ENCODE measurements at regions not wholly inside any gene's neighbourhood (a gene's known extent, or its start where the extent isn't known, plus 50 kb on each side); places are given as distances from the start of the nearest gene placed in this dataset.
"Not testable (repeated sequence)": the region's sequence is repeated elsewhere in the genome, so short reads cannot be mapped to it uniquely, and the experiment has no call there.

- no peak for TF ChIP-seq CTCF (IDR thresholded peaks at IDR 0.05; ENCODE audit: low read depth, low read length)
- in situ Hi-C loops (cut with HindIII; ENCODE audit: low sequenced_read_pairs): no loop called here
- DNase-seq (ENCODE audit: low read depth, low spot score): no peak
- no peak overlapping the region for H3K4me3 ChIP-seq (ENCODE audit: low read depth, low read length)
These were observed 309.2 kb downstream of the ZNF536 start for GRCh38 chr19:30681162-30682100.

- DNase-seq (ENCODE audit: low read depth, low spot score); H3K4me3 ChIP-seq (ENCODE audit: low read depth, low read length); in situ Hi-C loops (cut with HindIII; ENCODE audit: low sequenced_read_pairs): not testable (repeated sequence)
These were observed 308.2 kb downstream of the ZNF536 start for GRCh38 chr19:30680399-30680798.

- TF ChIP-seq CTCF (IDR thresholded peaks at IDR 0.05; ENCODE audit: low read depth, low read length): no peak
- no peak for DNase-seq (ENCODE audit: low read depth, low spot score)
- in situ Hi-C loops (cut with HindIII; ENCODE audit: low sequenced_read_pairs): no loop called here
- no peak overlapping the region for H3K4me3 ChIP-seq (ENCODE audit: low read depth, low read length)
These were observed 307.6 kb downstream of the ZNF536 start for GRCh38 chr19:30679789-30680188.

- in situ Hi-C loops (cut with HindIII; ENCODE audit: low sequenced_read_pairs): no loop called here
- no peak overlapping the region for H3K4me3 ChIP-seq (ENCODE audit: low read depth, low read length)
- no peak for DNase-seq (ENCODE audit: low read depth, low spot score)
- TF ChIP-seq CTCF (IDR thresholded peaks at IDR 0.05; ENCODE audit: low read depth, low read length): no peak
These were observed 307.0 kb downstream of the ZNF536 start for GRCh38 chr19:30679153-30679702.

GRCh38 chr19:30678168-30678567, 306.0 kb downstream of the ZNF536 start:
- DNase-seq (ENCODE audit: low read depth, low spot score): no peak
- no peak overlapping the region for H3K4me3 ChIP-seq (ENCODE audit: low read depth, low read length)
- no peak for TF ChIP-seq CTCF (IDR thresholded peaks at IDR 0.05; ENCODE audit: low read depth, low read length)
- in situ Hi-C loops (cut with HindIII; ENCODE audit: low sequenced_read_pairs): no loop called here

- no peak for DNase-seq (ENCODE audit: low read depth, low spot score)
- TF ChIP-seq CTCF (IDR thresholded peaks at IDR 0.05; ENCODE audit: low read depth, low read length): no peak
- in situ Hi-C loops (cut with HindIII; ENCODE audit: low sequenced_read_pairs): no loop called here
- no peak overlapping the region for H3K4me3 ChIP-seq (ENCODE audit: low read depth, low read length)
These were observed 305.5 kb downstream of the ZNF536 start for GRCh38 chr19:30677702-30678101.

Data from astrocyte of the spinal cord (primary cell).